Sigmoid colon (tissue), 3 donors: ENCODE measurements at regions not wholly inside any gene's neighbourhood (a gene's known extent, or its start where the extent isn't known, plus 50 kb on each side); places are given as distances from the start of the nearest gene placed in this dataset.

Experiments
- POLR2A ChIP-seq, 2 donors: fragments of 450-650 bp; IDR thresholded peaks; one replicate each; pipeline ENCODE4 v1.6.1; 2016; ENCODE audit warnings: antibody characterized with exemption in 2 of 2, mild to moderate bottlenecking in 2 of 2, moderate library complexity in 2 of 2
- TF ChIP-seq, protein P1 (sequence below), 4 experiments: fragments of 450-650 bp in 3 of 4; fragments of 200-600 bp in 1 of 4; IDR thresholded peaks; one replicate each; pipeline ENCODE4 v1.5.1; 2016 to 2019; ENCODE audit warnings: antibody characterized with exemption in 4 of 4, mild to moderate bottlenecking in 3 of 4, moderate library complexity in 2 of 4

GRCh38 chr1:104574620-104575019, 824.9 kb downstream of the AMY1C start:
- TF ChIP-seq, protein P1, sequence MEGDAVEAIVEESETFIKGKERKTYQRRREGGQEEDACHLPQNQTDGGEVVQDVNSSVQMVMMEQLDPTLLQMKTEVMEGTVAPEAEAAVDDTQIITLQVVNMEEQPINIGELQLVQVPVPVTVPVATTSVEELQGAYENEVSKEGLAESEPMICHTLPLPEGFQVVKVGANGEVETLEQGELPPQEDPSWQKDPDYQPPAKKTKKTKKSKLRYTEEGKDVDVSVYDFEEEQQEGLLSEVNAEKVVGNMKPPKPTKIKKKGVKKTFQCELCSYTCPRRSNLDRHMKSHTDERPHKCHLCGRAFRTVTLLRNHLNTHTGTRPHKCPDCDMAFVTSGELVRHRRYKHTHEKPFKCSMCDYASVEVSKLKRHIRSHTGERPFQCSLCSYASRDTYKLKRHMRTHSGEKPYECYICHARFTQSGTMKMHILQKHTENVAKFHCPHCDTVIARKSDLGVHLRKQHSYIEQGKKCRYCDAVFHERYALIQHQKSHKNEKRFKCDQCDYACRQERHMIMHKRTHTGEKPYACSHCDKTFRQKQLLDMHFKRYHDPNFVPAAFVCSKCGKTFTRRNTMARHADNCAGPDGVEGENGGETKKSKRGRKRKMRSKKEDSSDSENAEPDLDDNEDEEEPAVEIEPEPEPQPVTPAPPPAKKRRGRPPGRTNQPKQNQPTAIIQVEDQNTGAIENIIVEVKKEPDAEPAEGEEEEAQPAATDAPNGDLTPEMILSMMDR (IDR thresholded peaks at IDR 0.05): no peak
- no peak for TF ChIP-seq POLR2A (IDR thresholded peaks at IDR 0.05)
